Mammary epithelial cell (primary cell): ENCODE measurements at regions not wholly inside any gene's neighbourhood (a gene's known extent, or its start where the extent isn't known, plus 50 kb on each side); places are given as distances from the start of the nearest gene placed in this dataset.

Experiments
- CTCF ChIP-seq, 2 donors: IDR thresholded peaks in 1 of 2; conservative IDR thresholded peaks in 1 of 2; 2 replicates each; pipeline ENCODE4 v1.5.1; 2011 to 2012; ENCODE audit warnings: inconsistent platforms in 2 of 2, low read length in 2 of 2, mild to moderate bottlenecking in 2 of 2, control low read depth in 1 of 2, low read depth in 1 of 2; ENCODE audit not compliant: insufficient read depth in 1 of 2; ENCODE audit errors: extremely low read depth in 1 of 2
- EZH2 ChIP-seq: IDR thresholded peaks from 2 replicates; pipeline ENCODE4 v1.6.1; 2012; ENCODE audit warnings: low read length, inconsistent platforms, borderline replicate concordance

DNA sequence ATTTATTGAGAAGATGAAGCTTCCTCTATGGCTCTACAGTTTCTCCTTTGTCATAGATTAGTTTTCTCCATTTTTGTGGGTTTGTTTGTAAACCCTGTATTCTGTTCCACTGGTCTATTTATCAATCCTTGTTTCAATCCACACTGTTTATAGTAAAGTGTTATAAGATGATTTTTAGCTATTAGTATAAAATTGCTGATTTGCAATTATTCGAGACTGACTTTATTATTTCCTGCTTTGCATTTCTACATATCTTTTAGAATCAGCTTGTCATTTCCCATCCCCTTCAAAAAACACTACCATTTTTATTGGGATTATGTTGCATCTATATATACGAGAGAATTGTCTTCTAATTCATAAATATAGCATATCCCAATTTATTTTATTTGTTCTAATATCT lies 325.9 kb upstream of the EPHA7 start:
- TF ChIP-seq CTCF (conservative IDR thresholded peaks at IDR 0.05 in 1 of 2, IDR thresholded peaks at IDR 0.05 in 1 of 2; ENCODE audit: extremely low read depth in 1 of 2, insufficient read depth in 1 of 2, low read depth in 1 of 2, low read length in 2 of 2) (no peak), EZH2 (no peak)
